Prostate gland (tissue), 2 donors: ENCODE measurements at regions not wholly inside any gene's neighbourhood (a gene's known extent, or its start where the extent isn't known, plus 50 kb on each side); places are given as distances from the start of the nearest gene placed in this dataset.

Source experiments
- DNase-seq: peaks from one replicate; pipeline ENCODE4 v3.0.0-alpha.2; 2019; ENCODE audit warnings: low spot score
- H3K27ac ChIP-seq, 2 donors: fragments of 200-600 bp; sonication (generic); 2 replicates each; pipeline ENCODE4 v1.5.1; 2017 to 2019
- H3K27me3 ChIP-seq: fragments of 200-600 bp; sonication (generic); replicated peaks from 2 replicates; pipeline ENCODE4 v1.5.1; 2019; ENCODE audit not compliant: insufficient read depth
- H3K36me3 ChIP-seq, 2 donors: fragments of 200-600 bp; sonication (generic); 1 replicate in 1 of 2; 2 replicates in 1 of 2; pipeline versions ENCODE4 v1.5.1 to v1.8.1; 2017 to 2019
- H3K4me1 ChIP-seq: fragments of 200-600 bp; sonication (generic); replicated peaks from 2 replicates; pipeline ENCODE4 v1.5.1; 2019
- H3K4me3 ChIP-seq, 2 donors: fragments of 200-600 bp; sonication (generic); 2 replicates each; pipeline ENCODE4 v1.5.1; 2017 to 2019
- H3K9me3 ChIP-seq: fragments of 200-600 bp; sonication (generic); 2 replicates; pipeline ENCODE4 v1.5.1; 2017
- POLR2A ChIP-seq: fragments of 450-650 bp; IDR thresholded peaks from one replicate; pipeline ENCODE4 v1.6.1; 2016; ENCODE audit warnings: antibody characterized with exemption, mild to moderate bottlenecking
- POLR2AphosphoS5 ChIP-seq: sonication (generic); formaldehyde crosslinking; IDR thresholded peaks from one replicate; pipeline ENCODE4 v1.6.1; 2017; ENCODE audit warnings: antibody characterized with exemption
- WGBS: methylation state at CpG from one replicate; pipeline ENCODE4 v1.1.5; 2018; 5-methylcytosine and 5-hydroxymethylcytosine counted together
- intact Hi-C: fragments of 100-400 bp; cut with DNase I; formaldehyde crosslinking; loops from one replicate; pipeline ENCODE4 v1.14.2; 2022
- TF ChIP-seq, protein P1 (sequence below), 4 experiments: fragments of 200-600 bp in 2 of 4; fragments of 450-650 bp in 2 of 4; sonication (generic) in 2 of 4; IDR thresholded peaks; 1 replicate in 3 of 4; 2 replicates in 1 of 4; pipeline ENCODE4 v1.5.1; 2016 to 2019; ENCODE audit warnings: antibody characterized with exemption in 4 of 4, mild to moderate bottlenecking in 2 of 4, moderate library complexity in 2 of 4

DNA sequence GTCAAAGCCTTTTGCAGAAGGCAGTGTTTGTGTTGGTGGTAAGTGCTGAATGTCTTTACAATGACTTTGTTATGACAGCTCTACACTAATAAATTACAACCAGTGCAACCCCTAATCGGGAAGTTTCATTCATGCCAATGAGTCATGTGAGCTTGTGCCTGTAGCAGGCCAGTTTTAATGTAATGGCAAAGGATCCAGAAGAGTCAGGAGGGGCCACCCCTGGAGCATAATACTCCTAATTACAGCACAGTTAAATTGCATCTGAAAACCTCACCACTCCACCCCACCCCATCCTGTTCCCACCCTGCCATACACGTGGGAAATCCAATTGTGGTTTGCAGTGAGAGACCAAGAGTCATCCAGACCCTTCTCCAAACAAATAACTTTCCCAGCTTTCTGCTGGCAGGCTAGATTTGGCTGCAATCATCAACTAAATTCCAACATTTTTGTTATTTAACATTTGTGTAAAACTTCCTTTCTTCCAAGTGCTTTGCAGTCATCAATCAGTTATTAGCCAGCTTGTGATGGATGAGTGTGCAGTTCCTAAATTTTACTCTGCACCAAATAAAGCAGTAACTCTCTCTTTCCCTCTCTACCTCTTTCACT, 277.3 kb upstream of the FAT3 start:
- intact Hi-C loops, result no loop called here
- Histone ChIP-seq H3K27ac (no peak overlapping the region), H3K4me3 (no peak overlapping the region), H3K36me3 (no peaks in the 10 kb centered on the region), H3K9me3 (no peaks in the 10 kb centered on the region), H3K4me1 (no peaks in the 10 kb centered on the region), H3K27me3 (no peaks in the 10 kb centered on the region)
- DNase-seq, result peak; percentile 12
- TF ChIP-seq, protein P1, sequence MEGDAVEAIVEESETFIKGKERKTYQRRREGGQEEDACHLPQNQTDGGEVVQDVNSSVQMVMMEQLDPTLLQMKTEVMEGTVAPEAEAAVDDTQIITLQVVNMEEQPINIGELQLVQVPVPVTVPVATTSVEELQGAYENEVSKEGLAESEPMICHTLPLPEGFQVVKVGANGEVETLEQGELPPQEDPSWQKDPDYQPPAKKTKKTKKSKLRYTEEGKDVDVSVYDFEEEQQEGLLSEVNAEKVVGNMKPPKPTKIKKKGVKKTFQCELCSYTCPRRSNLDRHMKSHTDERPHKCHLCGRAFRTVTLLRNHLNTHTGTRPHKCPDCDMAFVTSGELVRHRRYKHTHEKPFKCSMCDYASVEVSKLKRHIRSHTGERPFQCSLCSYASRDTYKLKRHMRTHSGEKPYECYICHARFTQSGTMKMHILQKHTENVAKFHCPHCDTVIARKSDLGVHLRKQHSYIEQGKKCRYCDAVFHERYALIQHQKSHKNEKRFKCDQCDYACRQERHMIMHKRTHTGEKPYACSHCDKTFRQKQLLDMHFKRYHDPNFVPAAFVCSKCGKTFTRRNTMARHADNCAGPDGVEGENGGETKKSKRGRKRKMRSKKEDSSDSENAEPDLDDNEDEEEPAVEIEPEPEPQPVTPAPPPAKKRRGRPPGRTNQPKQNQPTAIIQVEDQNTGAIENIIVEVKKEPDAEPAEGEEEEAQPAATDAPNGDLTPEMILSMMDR (IDR thresholded peaks at IDR 0.05), result no peak
- TF ChIP-seq POLR2AphosphoS5, result peak; percentile 44
- WGBS, result 0% methylated on average over 2 of the region's 2 CpGs

DNA sequence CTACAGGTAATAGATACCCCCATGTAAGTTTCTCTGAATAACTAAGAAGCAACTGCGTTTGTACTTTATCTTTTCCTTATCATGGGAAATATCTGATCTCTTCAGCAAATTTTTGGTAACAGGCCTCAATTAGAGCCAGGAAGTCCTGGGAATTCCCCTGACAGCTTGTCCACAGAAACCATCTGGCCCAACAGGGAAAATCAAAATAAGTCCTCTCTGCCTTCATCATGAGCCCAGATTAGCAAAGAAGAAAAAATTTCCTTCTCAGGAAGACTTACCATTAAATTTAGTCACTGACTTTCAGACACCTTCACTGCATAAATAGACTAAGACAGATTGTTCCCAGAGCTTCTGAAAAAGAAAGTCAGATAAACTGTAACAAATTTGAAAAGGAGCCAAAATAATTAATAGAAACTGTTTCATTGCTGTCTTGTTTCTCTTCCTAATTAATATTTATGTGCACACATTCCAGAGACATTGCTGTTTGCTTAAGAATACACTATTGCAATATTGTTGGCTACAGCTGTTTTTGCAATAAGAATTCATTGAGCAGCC, 278.1 kb upstream of the FAT3 start:
- no peak for TF ChIP-seq POLR2A
- TF ChIP-seq, protein P1 (IDR thresholded peaks at IDR 0.05), result no peak
- no peak for TF ChIP-seq POLR2AphosphoS5
- H3K27ac ChIP-seq, result no peak overlapping the region
- intact Hi-C loops, result no loop called here

DNA sequence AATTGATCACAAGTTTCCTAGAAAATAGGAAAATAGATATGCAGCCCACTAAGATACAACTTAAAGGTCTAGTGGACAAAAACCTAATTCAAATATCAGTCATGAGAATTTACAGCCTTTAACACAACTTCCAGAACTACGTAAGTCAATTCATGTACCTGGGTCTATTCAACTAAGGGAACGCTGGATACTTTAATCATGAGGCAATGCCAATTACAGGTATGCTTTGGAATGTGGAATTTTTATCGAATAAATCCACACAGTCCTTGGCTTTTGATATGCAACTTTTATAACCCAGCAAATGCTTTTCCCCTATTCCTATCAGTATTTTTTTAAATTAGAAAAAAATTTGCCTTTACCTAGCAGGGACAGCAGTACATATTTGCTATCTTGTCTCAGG, 289.5 kb upstream of the FAT3 start:
- no peak for DNase-seq
- intact Hi-C loops, result no loop called here
- no peak overlapping the region for H3K27ac ChIP-seq
- 90% methylated on average over 3 of the region's 3 CpGs for WGBS
- no peaks in the 10 kb centered on the region for H3K9me3 ChIP-seq
- TF ChIP-seq POLR2AphosphoS5 (no peak), POLR2A (no peak)
- TF ChIP-seq, protein P1 (IDR thresholded peaks at IDR 0.05), result no peak
- H3K36me3 ChIP-seq, result no peaks in the 10 kb centered on the region
- no peaks in the 10 kb centered on the region for H3K4me1 ChIP-seq
- no peak overlapping the region for H3K4me3 ChIP-seq
- no peaks in the 10 kb centered on the region for H3K27me3 ChIP-seq

More for the DNA sequence above, 278.1 kb upstream of the FAT3 start:
- 14% methylated on average over 1 of the region's 1 CpG for WGBS
- Histone ChIP-seq H3K4me1 (no peaks in the 10 kb centered on the region), H3K9me3 (no peaks in the 10 kb centered on the region), H3K36me3 (no peaks in the 10 kb centered on the region), H3K4me3 (no peak overlapping the region), H3K27me3 (no peaks in the 10 kb centered on the region)
- DNase-seq, result no peak

DNA sequence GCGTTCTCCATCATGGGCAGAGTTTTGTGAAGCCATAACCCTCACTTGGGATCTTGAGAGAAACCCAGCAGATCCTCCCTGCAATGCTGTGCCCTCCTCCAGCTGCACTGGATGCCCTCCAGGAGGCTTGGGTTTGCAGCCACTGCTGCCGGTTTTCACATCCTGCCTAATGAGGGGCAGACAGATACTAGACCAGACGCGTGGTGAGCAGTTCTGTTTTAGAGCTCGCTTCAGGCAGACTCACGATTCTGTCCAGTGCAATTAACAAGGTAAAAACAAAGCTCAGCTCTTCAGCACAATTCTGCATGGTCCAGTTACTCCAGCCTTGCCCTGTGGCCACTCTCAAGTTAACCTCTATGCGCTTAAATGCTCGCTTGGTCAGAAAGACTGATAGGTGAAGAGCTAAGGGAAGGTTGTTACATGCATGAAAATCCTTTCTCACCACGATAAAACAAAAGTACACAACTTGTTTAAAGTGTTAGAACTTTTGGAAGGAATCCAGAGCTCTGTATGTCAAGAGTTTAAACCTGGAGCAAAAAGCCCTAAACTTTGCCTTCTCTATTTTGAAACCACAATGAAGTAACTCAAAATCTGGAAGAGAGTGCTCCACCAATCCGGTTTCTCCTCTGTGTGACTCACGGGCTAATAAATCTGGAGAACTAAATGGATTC, 292.3 kb upstream of the FAT3 start:
- TF ChIP-seq, protein P1 (IDR thresholded peaks at IDR 0.05), result no peak
- TF ChIP-seq POLR2AphosphoS5, result peak; percentile 12

DNA sequence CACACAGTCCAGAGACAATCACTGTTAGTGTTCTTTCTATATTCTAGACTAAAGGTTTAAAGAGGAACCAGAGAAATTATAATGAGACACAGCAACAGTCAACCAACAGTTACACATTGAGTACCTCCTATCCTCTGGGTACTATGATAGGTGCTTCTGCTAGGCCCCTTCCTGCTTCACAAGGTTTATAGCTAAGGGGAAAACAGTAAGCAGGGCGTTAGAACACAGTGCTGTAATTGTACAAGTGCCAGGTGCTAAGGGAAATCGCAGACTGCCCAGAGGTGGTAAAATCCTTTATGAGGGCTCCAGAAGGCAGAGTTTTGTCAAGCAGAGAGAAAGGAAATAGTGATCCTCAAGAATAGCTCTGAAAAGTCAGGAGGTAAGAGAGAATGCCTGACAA, 297.2 kb upstream of the FAT3 start:
- Histone ChIP-seq H3K27ac (no peak overlapping the region), H3K27me3 (no peaks in the 10 kb centered on the region), H3K36me3 (no peaks in the 10 kb centered on the region), H3K4me1 (no peaks in the 10 kb centered on the region), H3K9me3 (no peaks in the 10 kb centered on the region), H3K4me3 (no peak overlapping the region)
- intact Hi-C loops, result no loop called here
- no peak for DNase-seq
- TF ChIP-seq, protein P1 (IDR thresholded peaks at IDR 0.05), result no peak
- TF ChIP-seq POLR2AphosphoS5 (no peak), POLR2A (no peak)
- 28% methylated on average over 2 of the region's 2 CpGs for WGBS

More for the DNA sequence above, 292.3 kb upstream of the FAT3 start:
- Histone ChIP-seq H3K27me3 (no peaks in the 10 kb centered on the region), H3K4me1 (no peaks in the 10 kb centered on the region), H3K36me3 (no peaks in the 10 kb centered on the region), H3K4me3 (no peak overlapping the region), H3K9me3 (no peaks in the 10 kb centered on the region), H3K27ac (no peak overlapping the region)
- DNase-seq, result no peak
- intact Hi-C loops, result no loop called here
- 32% methylated on average over 11 of the region's 11 CpGs for whole genome bisulfite sequencing
